ENCODE measurements at regions not wholly inside any gene's neighbourhood (a gene's known extent, or its start where the extent isn't known, plus 50 kb on each side); places are given as distances from the start of the nearest gene placed in this dataset.

DNA sequence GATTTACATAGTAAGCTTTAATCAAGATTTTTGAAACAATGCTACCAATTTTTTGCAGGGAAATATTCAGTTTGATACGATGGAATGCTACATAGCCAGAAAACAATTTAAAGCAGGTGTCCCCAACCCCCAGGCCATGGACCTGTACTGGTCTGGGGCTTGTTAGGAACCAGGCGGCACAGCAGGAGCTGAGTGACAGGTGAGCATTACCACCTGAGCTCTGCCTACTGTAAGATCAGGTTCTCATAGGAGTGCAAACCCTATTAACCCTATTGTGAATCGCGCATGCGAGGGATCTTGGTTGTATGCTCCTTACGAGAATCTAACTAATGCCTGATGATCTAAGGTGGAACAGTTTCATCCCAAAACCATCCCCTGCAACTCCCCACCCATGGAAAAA lies 322.6 kb upstream of the NECTIN3 start:
- H3K23ac ChIP-seq (ENCODE audit: insufficient read length, low read depth, low read length) = no peak overlapping the region
- H3K14ac ChIP-seq (ENCODE audit: insufficient read depth, low read length) = no peak overlapping the region
- H2BK20ac ChIP-seq (ENCODE audit: low read depth, low read length, poor library complexity, severe bottlenecking) = no peak overlapping the region
- no peak overlapping the region for H4K91ac ChIP-seq (ENCODE audit: insufficient read length, low read depth, low read length)
- H3K4me3 Mint-ChIP-seq = no peak overlapping the region
- H3K79me2 ChIP-seq (ENCODE audit: insufficient read depth, low read length) = no peaks in the 10 kb centered on the region
- no peaks in the 10 kb centered on the region; the same call in 1 of the 2 replicates for H3K4me1 ChIP-seq (ENCODE audit: insufficient read depth, low read length)
- H3K18ac ChIP-seq (ENCODE audit: insufficient read length, low read depth, low read length) = no peak overlapping the region
- no peaks in the 10 kb centered on the region for H3K27me3 Mint-ChIP-seq (ENCODE audit: low read depth)
- no peak overlapping the region for H2BK5ac ChIP-seq (ENCODE audit: insufficient read length, low read length)
- no peak overlapping the region for H3K27ac Mint-ChIP-seq
- no peak overlapping the region for H3K56ac ChIP-seq (ENCODE audit: insufficient read length, low read depth, low read length)
- DNase-seq = no peak
- no peak overlapping the region for H2BK120ac ChIP-seq (ENCODE audit: low read depth, low read length, poor library complexity, severe bottlenecking)
- no peak overlapping the region for H2BK12ac ChIP-seq (ENCODE audit: insufficient read length, low read depth, low read length)
- no peak overlapping the region for H3T11ph ChIP-seq (ENCODE audit: low read length)
- H4K5ac ChIP-seq (ENCODE audit: insufficient read length, low read depth, low read length) = no peak overlapping the region
- no peaks in the 10 kb centered on the region for H3K9me3 Mint-ChIP-seq
- H3K27ac ChIP-seq (ENCODE audit: insufficient read length, low read depth, low read length) = no peak overlapping the region
- H3K23me2 ChIP-seq (ENCODE audit: insufficient read length, low read depth, low read length, poor library complexity, severe bottlenecking) = no peaks in the 10 kb centered on the region
- no peaks in the 10 kb centered on the region for H4K20me1 ChIP-seq (ENCODE audit: control insufficient read depth, insufficient read depth, insufficient read length)
- H3K79me1 ChIP-seq (ENCODE audit: insufficient read depth, low read depth, low read length, poor library complexity, severe bottlenecking) = no peaks in the 10 kb centered on the region
- no peaks in the 10 kb centered on the region for H3K27me3 ChIP-seq (ENCODE audit: insufficient read depth, low read length)
- H3K9me3 ChIP-seq (ENCODE audit: control insufficient read depth, low read depth, low read length) = no peaks in the 10 kb centered on the region
- peaks cover 0 to 14% (median 0%) of the 10 kb centered on the region in 3 experiments; a peak in 1 of 7 replicates for H3K36me3 Mint-ChIP-seq (ENCODE audit: insufficient read depth in 1 of 3, low read depth in 3 of 3)
- H3K4me2 ChIP-seq (ENCODE audit: insufficient read depth, insufficient read length, low read length) = no peak overlapping the region
- H3K4ac ChIP-seq (ENCODE audit: low read depth, low read length) = no peak overlapping the region
- H3K4me1 Mint-ChIP-seq = peaks cover 18 to 25% of the 10 kb centered on the region in 2 experiments
- H2AK5ac ChIP-seq (ENCODE audit: insufficient read length, low read length) = no peak overlapping the region
- H4K8ac ChIP-seq (replicated peaks; ENCODE audit: insufficient read length, low read depth, low read length) = no peak overlapping the region
- H2BK15ac ChIP-seq (ENCODE audit: low read depth, low read length) = no peak overlapping the region
- TF ChIP-seq, protein P1, sequence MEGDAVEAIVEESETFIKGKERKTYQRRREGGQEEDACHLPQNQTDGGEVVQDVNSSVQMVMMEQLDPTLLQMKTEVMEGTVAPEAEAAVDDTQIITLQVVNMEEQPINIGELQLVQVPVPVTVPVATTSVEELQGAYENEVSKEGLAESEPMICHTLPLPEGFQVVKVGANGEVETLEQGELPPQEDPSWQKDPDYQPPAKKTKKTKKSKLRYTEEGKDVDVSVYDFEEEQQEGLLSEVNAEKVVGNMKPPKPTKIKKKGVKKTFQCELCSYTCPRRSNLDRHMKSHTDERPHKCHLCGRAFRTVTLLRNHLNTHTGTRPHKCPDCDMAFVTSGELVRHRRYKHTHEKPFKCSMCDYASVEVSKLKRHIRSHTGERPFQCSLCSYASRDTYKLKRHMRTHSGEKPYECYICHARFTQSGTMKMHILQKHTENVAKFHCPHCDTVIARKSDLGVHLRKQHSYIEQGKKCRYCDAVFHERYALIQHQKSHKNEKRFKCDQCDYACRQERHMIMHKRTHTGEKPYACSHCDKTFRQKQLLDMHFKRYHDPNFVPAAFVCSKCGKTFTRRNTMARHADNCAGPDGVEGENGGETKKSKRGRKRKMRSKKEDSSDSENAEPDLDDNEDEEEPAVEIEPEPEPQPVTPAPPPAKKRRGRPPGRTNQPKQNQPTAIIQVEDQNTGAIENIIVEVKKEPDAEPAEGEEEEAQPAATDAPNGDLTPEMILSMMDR (conservative IDR thresholded peaks at IDR 0.05) = no peak
- no peak overlapping the region for H2AFZ ChIP-seq (ENCODE audit: low read length)
- no CpG with 5 or more reads among the region's 6 CpGs for WGBS (ENCODE audit: extremely low coverage, insufficient read length, low lambda C conversion rate)
- no peak overlapping the region for H3K9ac ChIP-seq (ENCODE audit: extremely low read depth, insufficient read length, low read length)

Measured in H9 (cell line).